GM23338 (cell line): ENCODE measurements at regions not wholly inside any gene's neighbourhood (a gene's known extent, or its start where the extent isn't known, plus 50 kb on each side); places are given as distances from the start of the nearest gene placed in this dataset.

Source experiments
- ATAC-seq: fragments of 200-7000 bp; cut with Tn5 transposase; 3 replicates; pipeline ENCODE4 v1.9.1; 2020
- DNase-seq: peaks from one replicate; pipeline ENCODE4 v3.0.0-alpha.2; 2015; ENCODE audit warnings: low spot score
- H2AFZ ChIP-seq: fragments of 200-600 bp; sonication (generic); 2 replicates; pipeline ENCODE4 v1.8.0; 2016; ENCODE audit warnings: antibody characterized with exemption, mild to moderate bottlenecking, moderate library complexity
- H3F3A ChIP-seq: fragments of 200-600 bp; sonication (generic); replicated peaks from 2 replicates; pipeline ENCODE4 v1.8.0; 2017; ENCODE audit warnings: antibody characterized with exemption, mixed run types, low read depth
- H3K27ac ChIP-seq: fragments of 200-600 bp; sonication (generic); 2 replicates; pipeline ENCODE4 v1.6.1; 2016; ENCODE audit warnings: low read depth
- H3K27me3 ChIP-seq: fragments of 200-600 bp; sonication (generic); 2 replicates; pipeline ENCODE4 v1.8.0; 2016; ENCODE audit warnings: mild to moderate bottlenecking, mixed run types, moderate library complexity; ENCODE audit not compliant: insufficient read depth
- H3K36me3 ChIP-seq: fragments of 200-600 bp; sonication (generic); 2 replicates; pipeline ENCODE4 v1.8.0; 2016; ENCODE audit warnings: mild to moderate bottlenecking; ENCODE audit not compliant: insufficient read depth
- H3K4me1 ChIP-seq: fragments of 200-600 bp; sonication (generic); 2 replicates; pipeline ENCODE4 v1.8.0; 2016; ENCODE audit warnings: mild to moderate bottlenecking, moderate library complexity; ENCODE audit not compliant: insufficient read depth
- H3K4me2 ChIP-seq: fragments of 200-600 bp; sonication (generic); 2 replicates; pipeline ENCODE4 v1.7.1; 2017; ENCODE audit warnings: mixed run types
- H3K4me3 ChIP-seq: fragments of 200-600 bp; sonication (generic); 2 replicates; pipeline ENCODE4 v1.6.1; 2016; ENCODE audit warnings: mixed run types
- H3K79me2 ChIP-seq: fragments of 200-600 bp; sonication (generic); replicated peaks from 2 replicates; pipeline ENCODE4 v1.8.0; 2017; ENCODE audit warnings: mild to moderate bottlenecking; ENCODE audit not compliant: insufficient read depth
- H3K9me2 ChIP-seq: fragments of 200-600 bp; sonication (generic); 2 replicates; pipeline ENCODE4 v1.8.0; 2017; ENCODE audit not compliant: insufficient read depth
- H4K20me1 ChIP-seq: fragments of 200-600 bp; sonication (generic); replicated peaks from 2 replicates; pipeline ENCODE4 v1.8.0; 2017; ENCODE audit warnings: mild to moderate bottlenecking; ENCODE audit not compliant: insufficient read depth
- H3K27ac Mint-ChIP-seq: 2 replicates; pipeline ENCODE4 v1.8.0; 2020; ENCODE audit warnings: inconsistent platforms, mild to moderate bottlenecking, moderate library complexity, mixed read lengths
- H3K27me3 Mint-ChIP-seq: 3 replicates; pipeline ENCODE4 v1.8.0; 2022; ENCODE audit warnings: low read depth, mild to moderate bottlenecking, moderate library complexity, mixed read lengths, inconsistent platforms; ENCODE audit not compliant: insufficient read depth, poor library complexity
- H3K36me3 Mint-ChIP-seq: 3 replicates; pipeline ENCODE4 v1.8.0; 2021; ENCODE audit warnings: low read depth, mild to moderate bottlenecking, inconsistent platforms, moderate library complexity, mixed read lengths
- H3K4me1 Mint-ChIP-seq: 3 replicates; pipeline ENCODE4 v1.8.0; 2020; ENCODE audit warnings: mild to moderate bottlenecking, inconsistent platforms, mixed read lengths
- H3K4me3 Mint-ChIP-seq: 3 replicates; pipeline ENCODE4 v1.8.0; 2021; ENCODE audit warnings: moderate library complexity, mild to moderate bottlenecking, inconsistent platforms, mixed read lengths
- H3K9me3 Mint-ChIP-seq: 3 replicates; pipeline ENCODE4 v1.8.0; 2020; ENCODE audit warnings: moderate library complexity, mild to moderate bottlenecking, inconsistent platforms, mixed read lengths
- CREB1 ChIP-seq: fragments of 250-450 bp; sonication (Bioruptor Pico); IDR thresholded peaks from 2 replicates; pipeline ENCODE4 v1.5.0; 2020; ENCODE audit warnings: low read depth, mild to moderate bottlenecking, moderate library complexity
- EZH2 ChIP-seq: fragments of 200-600 bp; sonication (generic); IDR thresholded peaks from one replicate; pipeline ENCODE4 v1.8.0; 2017; ENCODE audit warnings: antibody characterized with exemption, mild to moderate bottlenecking, low read depth; ENCODE audit not compliant: unreplicated experiment
- EZH2phosphoT487 ChIP-seq: fragments of 200-600 bp; sonication (generic); IDR thresholded peaks from one replicate; pipeline ENCODE4 v1.8.1; 2018; ENCODE audit warnings: antibody characterized with exemption; ENCODE audit not compliant: unreplicated experiment
- JUNB ChIP-seq: IDR thresholded peaks from one replicate; pipeline ENCODE4 v1.6.1; 2016; ENCODE audit warnings: antibody characterized with exemption; ENCODE audit not compliant: unreplicated experiment
- NANOG ChIP-seq: IDR thresholded peaks from 2 replicates; pipeline ENCODE4 v1.6.1; 2016; ENCODE audit warnings: antibody characterized with exemption, borderline replicate concordance
- POLR2AphosphoS5 ChIP-seq: IDR thresholded peaks from 2 replicates; pipeline ENCODE4 v1.6.1; 2016; ENCODE audit warnings: antibody characterized with exemption, low read depth
- STAT1 ChIP-seq: IDR thresholded peaks from one replicate; pipeline ENCODE4 v1.6.1; 2016; ENCODE audit warnings: antibody characterized with exemption; ENCODE audit not compliant: unreplicated experiment
- ZNF114 ChIP-seq: fragments of 250-450 bp; sonication (Bioruptor Pico); IDR thresholded peaks from 2 replicates; pipeline ENCODE4 v1.5.0; 2020; ENCODE audit warnings: mild to moderate bottlenecking, moderate library complexity
- ZNF331 ChIP-seq: fragments of 250-450 bp; sonication (Bioruptor Pico); IDR thresholded peaks from 2 replicates; pipeline ENCODE4 v1.5.0; 2020; ENCODE audit warnings: low read depth, mild to moderate bottlenecking, moderate library complexity
- ZNF462 ChIP-seq: fragments of 250-450 bp; sonication (Bioruptor Pico); IDR thresholded peaks from 2 replicates; pipeline ENCODE4 v1.5.0; 2020; ENCODE audit warnings: mild to moderate bottlenecking, moderate library complexity
- TF ChIP-seq, protein P1 (sequence below), 2 experiments: fragments of 200-600 bp in 1 of 2; sonication (generic) in 1 of 2; conservative IDR thresholded peaks; 2 replicates each; pipeline versions ENCODE4 v1.5.1 to v1.6.1; 2016 to 2017; ENCODE audit warnings: antibody characterized with exemption in 2 of 2, low read depth in 2 of 2, mild to moderate bottlenecking in 2 of 2, moderate library complexity in 1 of 2
- TF ChIP-seq, protein P2 (sequence below): IDR thresholded peaks from one replicate; pipeline ENCODE4 v1.6.1; 2018; ENCODE audit warnings: antibody characterized with exemption; ENCODE audit not compliant: unreplicated experiment
- TF ChIP-seq, protein P3 (sequence below): IDR thresholded peaks from 2 replicates; pipeline ENCODE4 v1.6.1; 2016; ENCODE audit warnings: antibody characterized with exemption

DNA sequence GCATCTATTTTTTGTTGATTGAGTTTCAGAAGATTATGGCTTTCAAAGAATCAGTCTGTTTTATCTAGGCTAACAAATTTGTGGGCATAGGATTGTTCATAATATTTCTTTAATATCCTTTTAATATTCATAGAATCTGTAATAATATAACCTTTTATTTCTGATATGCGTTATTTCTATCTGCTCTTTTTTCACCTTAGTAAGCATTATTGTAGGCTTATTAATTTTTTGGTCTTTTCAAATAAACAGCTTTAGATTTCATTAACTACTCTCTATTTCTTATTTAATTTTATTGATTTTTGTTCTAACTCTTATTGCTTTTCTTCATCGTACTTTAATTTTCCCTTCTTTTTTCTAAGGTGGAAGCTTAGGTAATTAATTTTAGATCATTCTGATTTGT is 1614.4 kb upstream of the DDX18 start (continued):
- TF ChIP-seq EZH2 = no peak
- TF ChIP-seq JUNB = no peak
- no peak for TF ChIP-seq ZNF114 (CRISPR knock-in tag)

DNA sequence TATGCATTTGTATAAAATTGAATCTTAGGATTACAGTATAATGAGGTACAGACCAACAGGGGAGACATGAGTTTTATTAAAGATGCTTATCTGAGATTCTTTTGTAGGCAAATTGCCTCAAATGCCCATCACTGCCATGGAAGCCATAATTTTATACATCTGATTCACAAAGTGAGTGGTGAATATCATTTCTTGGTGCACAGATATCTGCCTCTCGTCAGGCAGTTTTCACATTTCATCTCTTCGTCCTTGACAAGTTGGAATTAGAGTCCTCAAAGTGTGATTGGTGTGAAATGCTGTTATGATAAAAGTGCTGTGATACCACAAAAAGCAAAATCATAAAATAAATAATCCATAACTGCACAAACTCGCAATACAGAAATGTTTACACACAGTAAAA is 1602.8 kb upstream of the DDX18 start:
- H3K27ac Mint-ChIP-seq = no peak overlapping the region

More for the DNA sequence above, 1602.8 kb upstream of the DDX18 start:
- no peak for ATAC-seq
- Mint-ChIP-seq H3K9me3 (no peaks in the 10 kb centered on the region; the same call in 2 of the 3 replicates), H3K27me3 (peaks cover 4% of the 10 kb centered on the region), H3K36me3 (no peaks in the 10 kb centered on the region), H3K4me1 (peaks cover 8% of the 10 kb centered on the region), H3K4me3 (no peak overlapping the region)
- Histone ChIP-seq H3K4me1 (peaks cover 4% of the 10 kb centered on the region; the same call in 1 of the 2 replicates), H3K36me3 (no peaks in the 10 kb centered on the region), H4K20me1 (no peaks in the 10 kb centered on the region), H3F3A (no peaks in the 10 kb centered on the region), H3K9me2 (no peaks in the 10 kb centered on the region), H2AFZ (no peak overlapping the region), H3K27me3 (no peaks in the 10 kb centered on the region), H3K79me2 (no peaks in the 10 kb centered on the region), H3K4me3 (no peak overlapping the region), H3K4me2 (no peak overlapping the region), H3K27ac (no peak overlapping the region)
- TF ChIP-seq, protein P1, sequence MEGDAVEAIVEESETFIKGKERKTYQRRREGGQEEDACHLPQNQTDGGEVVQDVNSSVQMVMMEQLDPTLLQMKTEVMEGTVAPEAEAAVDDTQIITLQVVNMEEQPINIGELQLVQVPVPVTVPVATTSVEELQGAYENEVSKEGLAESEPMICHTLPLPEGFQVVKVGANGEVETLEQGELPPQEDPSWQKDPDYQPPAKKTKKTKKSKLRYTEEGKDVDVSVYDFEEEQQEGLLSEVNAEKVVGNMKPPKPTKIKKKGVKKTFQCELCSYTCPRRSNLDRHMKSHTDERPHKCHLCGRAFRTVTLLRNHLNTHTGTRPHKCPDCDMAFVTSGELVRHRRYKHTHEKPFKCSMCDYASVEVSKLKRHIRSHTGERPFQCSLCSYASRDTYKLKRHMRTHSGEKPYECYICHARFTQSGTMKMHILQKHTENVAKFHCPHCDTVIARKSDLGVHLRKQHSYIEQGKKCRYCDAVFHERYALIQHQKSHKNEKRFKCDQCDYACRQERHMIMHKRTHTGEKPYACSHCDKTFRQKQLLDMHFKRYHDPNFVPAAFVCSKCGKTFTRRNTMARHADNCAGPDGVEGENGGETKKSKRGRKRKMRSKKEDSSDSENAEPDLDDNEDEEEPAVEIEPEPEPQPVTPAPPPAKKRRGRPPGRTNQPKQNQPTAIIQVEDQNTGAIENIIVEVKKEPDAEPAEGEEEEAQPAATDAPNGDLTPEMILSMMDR (conservative IDR thresholded peaks at IDR 0.05; ENCODE audit: low read depth in 2 of 2) = no peak
- TF ChIP-seq ZNF114 (CRISPR knock-in tag) = no peak
- no peak for TF ChIP-seq POLR2AphosphoS5
- TF ChIP-seq ZNF331 (CRISPR knock-in tag) = no peak
- TF ChIP-seq NANOG = no peak
- no peak for TF ChIP-seq EZH2phosphoT487
- no peak for TF ChIP-seq EZH2
- TF ChIP-seq CREB1 (CRISPR knock-in tag) = no peak
- no peak for TF ChIP-seq JUNB
- no peak for TF ChIP-seq STAT1
- TF ChIP-seq, protein P2, sequence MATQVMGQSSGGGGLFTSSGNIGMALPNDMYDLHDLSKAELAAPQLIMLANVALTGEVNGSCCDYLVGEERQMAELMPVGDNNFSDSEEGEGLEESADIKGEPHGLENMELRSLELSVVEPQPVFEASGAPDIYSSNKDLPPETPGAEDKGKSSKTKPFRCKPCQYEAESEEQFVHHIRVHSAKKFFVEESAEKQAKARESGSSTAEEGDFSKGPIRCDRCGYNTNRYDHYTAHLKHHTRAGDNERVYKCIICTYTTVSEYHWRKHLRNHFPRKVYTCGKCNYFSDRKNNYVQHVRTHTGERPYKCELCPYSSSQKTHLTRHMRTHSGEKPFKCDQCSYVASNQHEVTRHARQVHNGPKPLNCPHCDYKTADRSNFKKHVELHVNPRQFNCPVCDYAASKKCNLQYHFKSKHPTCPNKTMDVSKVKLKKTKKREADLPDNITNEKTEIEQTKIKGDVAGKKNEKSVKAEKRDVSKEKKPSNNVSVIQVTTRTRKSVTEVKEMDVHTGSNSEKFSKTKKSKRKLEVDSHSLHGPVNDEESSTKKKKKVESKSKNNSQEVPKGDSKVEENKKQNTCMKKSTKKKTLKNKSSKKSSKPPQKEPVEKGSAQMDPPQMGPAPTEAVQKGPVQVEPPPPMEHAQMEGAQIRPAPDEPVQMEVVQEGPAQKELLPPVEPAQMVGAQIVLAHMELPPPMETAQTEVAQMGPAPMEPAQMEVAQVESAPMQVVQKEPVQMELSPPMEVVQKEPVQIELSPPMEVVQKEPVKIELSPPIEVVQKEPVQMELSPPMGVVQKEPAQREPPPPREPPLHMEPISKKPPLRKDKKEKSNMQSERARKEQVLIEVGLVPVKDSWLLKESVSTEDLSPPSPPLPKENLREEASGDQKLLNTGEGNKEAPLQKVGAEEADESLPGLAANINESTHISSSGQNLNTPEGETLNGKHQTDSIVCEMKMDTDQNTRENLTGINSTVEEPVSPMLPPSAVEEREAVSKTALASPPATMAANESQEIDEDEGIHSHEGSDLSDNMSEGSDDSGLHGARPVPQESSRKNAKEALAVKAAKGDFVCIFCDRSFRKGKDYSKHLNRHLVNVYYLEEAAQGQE = no peak
- no peak for TF ChIP-seq ZNF462 (CRISPR knock-in tag)
- TF ChIP-seq, protein P3, sequence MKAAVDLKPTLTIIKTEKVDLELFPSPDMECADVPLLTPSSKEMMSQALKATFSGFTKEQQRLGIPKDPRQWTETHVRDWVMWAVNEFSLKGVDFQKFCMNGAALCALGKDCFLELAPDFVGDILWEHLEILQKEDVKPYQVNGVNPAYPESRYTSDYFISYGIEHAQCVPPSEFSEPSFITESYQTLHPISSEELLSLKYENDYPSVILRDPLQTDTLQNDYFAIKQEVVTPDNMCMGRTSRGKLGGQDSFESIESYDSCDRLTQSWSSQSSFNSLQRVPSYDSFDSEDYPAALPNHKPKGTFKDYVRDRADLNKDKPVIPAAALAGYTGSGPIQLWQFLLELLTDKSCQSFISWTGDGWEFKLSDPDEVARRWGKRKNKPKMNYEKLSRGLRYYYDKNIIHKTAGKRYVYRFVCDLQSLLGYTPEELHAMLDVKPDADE = no peak
- no peak for DNase-seq
